Stimulated activated CD4-positive, alpha-beta T cell treated with anti-CD3 and anti-CD28 coated beads, Interleukin-12 subunit alpha, Interleukin-12 subunit beta, amount 100 ng/mL, for 4 hours (primary cell): ENCODE measurements at regions not wholly inside any gene's neighbourhood (a gene's known extent, or its start where the extent isn't known, plus 50 kb on each side); places are given as distances from the start of the nearest gene placed in this dataset.

ENCODE experiments used
- DNase-seq: peaks from one replicate; pipeline ENCODE4 v3.0.0-alpha.2; 2020

GRCh38 chr16:85991425-85991824 is 92.5 kb downstream of the IRF8 start:
- no peak for DNase-seq

GRCh38 chr16:85991856-85992255 is 92.9 kb downstream of the IRF8 start:
- DNase-seq = no peak

GRCh38 chr16:85992359-85992758 is 93.4 kb downstream of the IRF8 start:
- DNase-seq = no peak

GRCh38 chr16:85992779-85993178 is 93.8 kb downstream of the IRF8 start:
- DNase-seq = no peak

- DNase-seq = no peak
Observed at GRCh38 chr16:85994492-85995490, 95.8 kb downstream of the IRF8 start.

GRCh38 chr16:85995541-85996423 is 96.8 kb downstream of the IRF8 start:
- DNase-seq = peak; percentile 55

- DNase-seq = no peak
Observed at GRCh38 chr16:85996843-85997242, 97.9 kb downstream of the IRF8 start.

- no peak for DNase-seq
Observed at GRCh38 chr16:85998171-85998867, 99.4 kb downstream of the IRF8 start.

GRCh38 chr16:85998868-85999729 is 100.1 kb downstream of the IRF8 start:
- DNase-seq = no peak

- no peak for DNase-seq
Observed at GRCh38 chr16:85999778-86000177, 100.8 kb downstream of the IRF8 start.

- no peak for DNase-seq
Observed at GRCh38 chr16:86002178-86002900, 103.4 kb downstream of the IRF8 start.

- DNase-seq = no peak
Observed at GRCh38 chr16:86007524-86007923, 108.6 kb downstream of the IRF8 start.

GRCh38 chr16:86010680-86011141 is 111.7 kb downstream of the IRF8 start:
- DNase-seq = no peak

GRCh38 chr16:86011532-86011931 is 112.6 kb downstream of the IRF8 start:
- DNase-seq = no peak

- DNase-seq = no peak
Observed at GRCh38 chr16:86012221-86012620, 113.3 kb downstream of the IRF8 start.

- DNase-seq = no peak
Observed at GRCh38 chr16:86013867-86014266, 114.9 kb downstream of the IRF8 start.

- no peak for DNase-seq
Observed at GRCh38 chr16:86015606-86016005, 116.6 kb downstream of the IRF8 start.

- peak; percentile 22 for DNase-seq
Observed at GRCh38 chr16:86016201-86016965, 117.4 kb downstream of the IRF8 start.

- no peak for DNase-seq
Observed at GRCh38 chr16:86018071-86018470, 119.1 kb downstream of the IRF8 start.

- DNase-seq = no peak
Observed at GRCh38 chr16:86018487-86018886, 119.5 kb downstream of the IRF8 start.
